Colonic mucosa (tissue), 4 donors: ENCODE measurements at regions not wholly inside any gene's neighbourhood (a gene's known extent, or its start where the extent isn't known, plus 50 kb on each side); places are given as distances from the start of the nearest gene placed in this dataset.

ENCODE experiments used
- DNase-seq: peaks from one replicate; pipeline ENCODE4 v3.0.0-alpha.2; 2020
- H3K27ac ChIP-seq: fragments of 200-600 bp; one replicate; pipeline ENCODE4 v1.8.0; 2021
- H3K27me3 ChIP-seq: fragments of 200-600 bp; one replicate; pipeline ENCODE4 v1.8.0; 2021
- H3K36me3 ChIP-seq: fragments of 200-600 bp; one replicate; pipeline ENCODE4 v1.8.0; 2021
- H3K4me1 ChIP-seq: fragments of 200-600 bp; one replicate; pipeline ENCODE4 v1.8.0; 2021; ENCODE audit warnings: mild to moderate bottlenecking
- H3K4me3 ChIP-seq: fragments of 200-600 bp; one replicate; pipeline ENCODE4 v1.8.0; 2021
- H3K9ac ChIP-seq, 2 donors: one replicate each; pipeline ENCODE4 v1.7.0; 2013; ENCODE audit warnings: control low read depth in 2 of 2, low read depth in 2 of 2, low read length in 2 of 2
- H3K9me3 ChIP-seq: fragments of 200-600 bp; one replicate; pipeline ENCODE4 v1.8.0; 2021
- intact Hi-C: fragments of 100-400 bp; cut with DNase I; formaldehyde crosslinking; loops from one replicate; pipeline ENCODE4 v1.14.1; 2022
- TF ChIP-seq, protein P1 (sequence below): fragments of 200-600 bp; IDR thresholded peaks from one replicate; pipeline ENCODE4 v1.8.0; 2022; ENCODE audit warnings: antibody characterized with exemption, mild to moderate bottlenecking
- donor health status: healthy.
- donor health status: DM: no; HTN: no; CAD: no.
- donor health status: DM: no; HTN: no; CAD: no.

DNA sequence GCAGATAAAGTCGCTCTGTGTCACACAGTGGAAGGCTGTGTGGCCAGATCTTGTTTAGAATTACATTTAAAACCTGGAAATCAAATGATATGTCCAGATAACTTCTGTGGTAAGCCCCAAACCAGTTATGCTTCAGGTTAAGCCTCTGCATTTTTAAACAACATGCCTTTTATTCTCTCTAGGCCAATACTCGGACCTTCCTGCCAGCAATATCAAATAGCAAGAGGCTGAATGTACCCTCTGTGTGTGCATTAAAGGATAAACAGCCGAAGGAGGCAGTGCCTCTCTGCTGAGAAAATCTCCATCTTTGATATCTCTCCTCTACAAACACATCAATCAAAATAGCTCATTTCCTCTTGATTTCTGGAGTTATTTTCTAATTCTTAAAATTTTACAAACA is 67.1 kb upstream of the TMEM260 start:
- H3K36me3 ChIP-seq: no peaks in the 10 kb centered on the region
- no peaks in the 10 kb centered on the region for H3K27me3 ChIP-seq
- H3K4me3 ChIP-seq: no peak overlapping the region
- TF ChIP-seq, protein P1, sequence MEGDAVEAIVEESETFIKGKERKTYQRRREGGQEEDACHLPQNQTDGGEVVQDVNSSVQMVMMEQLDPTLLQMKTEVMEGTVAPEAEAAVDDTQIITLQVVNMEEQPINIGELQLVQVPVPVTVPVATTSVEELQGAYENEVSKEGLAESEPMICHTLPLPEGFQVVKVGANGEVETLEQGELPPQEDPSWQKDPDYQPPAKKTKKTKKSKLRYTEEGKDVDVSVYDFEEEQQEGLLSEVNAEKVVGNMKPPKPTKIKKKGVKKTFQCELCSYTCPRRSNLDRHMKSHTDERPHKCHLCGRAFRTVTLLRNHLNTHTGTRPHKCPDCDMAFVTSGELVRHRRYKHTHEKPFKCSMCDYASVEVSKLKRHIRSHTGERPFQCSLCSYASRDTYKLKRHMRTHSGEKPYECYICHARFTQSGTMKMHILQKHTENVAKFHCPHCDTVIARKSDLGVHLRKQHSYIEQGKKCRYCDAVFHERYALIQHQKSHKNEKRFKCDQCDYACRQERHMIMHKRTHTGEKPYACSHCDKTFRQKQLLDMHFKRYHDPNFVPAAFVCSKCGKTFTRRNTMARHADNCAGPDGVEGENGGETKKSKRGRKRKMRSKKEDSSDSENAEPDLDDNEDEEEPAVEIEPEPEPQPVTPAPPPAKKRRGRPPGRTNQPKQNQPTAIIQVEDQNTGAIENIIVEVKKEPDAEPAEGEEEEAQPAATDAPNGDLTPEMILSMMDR: no peak
- H3K4me1 ChIP-seq: no peaks in the 10 kb centered on the region
- DNase-seq: no peak
- no peak overlapping the region for H3K27ac ChIP-seq
- intact Hi-C loops: no loop called here
- no peaks in the 10 kb centered on the region for H3K9me3 ChIP-seq
- H3K9ac ChIP-seq: no peak overlapping the region

DNA sequence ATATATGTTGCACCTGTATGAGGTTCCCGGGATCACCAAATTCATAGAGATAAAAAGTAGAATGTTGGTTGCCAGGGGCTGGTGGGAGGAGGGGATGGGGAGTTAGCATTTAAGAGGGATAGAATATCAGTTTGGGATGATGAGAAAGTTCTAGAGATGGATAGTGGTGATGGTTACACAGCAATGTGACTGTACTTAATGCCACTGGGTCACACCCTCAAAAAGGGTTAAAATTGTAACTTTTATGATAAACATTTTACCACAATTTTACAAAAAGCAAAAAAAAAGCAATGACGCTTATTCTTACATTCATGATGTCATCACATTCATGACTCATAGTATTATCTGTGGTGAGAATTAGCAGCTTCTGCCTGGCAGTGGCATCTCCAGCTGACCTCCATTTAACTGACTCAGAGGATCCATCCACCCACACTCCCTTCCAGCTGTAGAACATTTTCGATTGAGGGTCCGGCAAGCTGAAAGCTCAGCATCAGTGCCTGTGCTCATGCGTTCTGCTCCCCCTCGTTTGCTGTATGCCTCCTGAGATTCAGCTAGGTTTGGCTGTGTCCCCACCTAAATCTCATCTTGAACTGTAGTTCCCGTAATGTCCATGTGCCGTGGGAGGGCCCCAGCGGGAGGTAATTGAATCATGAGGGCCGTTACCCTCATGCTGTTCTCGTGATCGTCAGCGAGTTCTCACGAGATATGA is 64.8 kb upstream of the TMEM260 start:
- no peaks in the 10 kb centered on the region for H3K36me3 ChIP-seq
- intact Hi-C loops: no loop called here
- no peaks in the 10 kb centered on the region for H3K27me3 ChIP-seq
- TF ChIP-seq, protein P1: no peak
- no peaks in the 10 kb centered on the region for H3K9me3 ChIP-seq
- no peak overlapping the region for H3K27ac ChIP-seq
- DNase-seq: no peak
- H3K4me3 ChIP-seq: no peak overlapping the region
- H3K9ac ChIP-seq: no peak overlapping the region
- no peaks in the 10 kb centered on the region for H3K4me1 ChIP-seq

DNA sequence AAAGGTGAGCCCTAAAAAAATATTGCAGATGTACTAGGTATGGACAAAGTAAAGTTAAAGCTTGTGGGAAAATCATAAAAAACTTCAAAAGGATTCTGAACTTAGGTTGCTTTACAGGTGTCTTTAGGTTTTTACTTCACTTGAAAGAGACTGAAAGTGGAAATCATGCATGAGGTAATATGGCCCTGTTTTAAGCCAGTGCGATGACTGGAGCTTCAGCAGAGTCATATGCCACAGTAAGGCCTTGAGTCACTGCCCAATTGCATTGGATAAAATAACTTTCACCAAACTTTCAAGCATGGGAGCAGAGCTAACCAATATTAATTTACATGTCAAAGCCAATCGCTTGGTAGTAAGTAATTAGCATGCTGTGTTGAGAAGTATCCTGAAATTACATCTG is 63.9 kb upstream of the TMEM260 start:
- Histone ChIP-seq H3K27ac (no peak overlapping the region), H3K9ac (no peak overlapping the region), H3K4me1 (no peaks in the 10 kb centered on the region), H3K9me3 (no peaks in the 10 kb centered on the region), H3K27me3 (no peaks in the 10 kb centered on the region), H3K4me3 (no peak overlapping the region), H3K36me3 (no peaks in the 10 kb centered on the region)
- intact Hi-C loops: no loop called here
- DNase-seq: no peak
- TF ChIP-seq, protein P1: no peak

DNA sequence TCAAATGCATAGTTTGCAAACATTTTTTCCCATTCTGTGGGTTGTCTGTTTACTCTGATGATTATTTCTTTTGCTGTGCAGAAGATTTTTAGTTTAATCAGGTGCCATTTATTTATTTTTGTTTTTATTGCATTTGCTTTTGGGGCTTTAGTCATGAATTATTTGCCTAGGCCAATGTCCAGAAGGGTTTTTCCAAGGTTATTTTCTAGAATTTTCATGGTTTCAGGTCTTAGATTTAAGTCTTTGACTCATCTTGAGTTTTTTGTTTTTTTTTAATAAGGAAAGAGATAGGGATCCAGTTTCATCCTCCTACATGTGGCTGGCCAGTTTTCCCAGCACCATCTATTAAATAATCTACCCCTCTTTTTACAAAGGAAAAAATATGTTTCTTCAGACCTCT is 57.2 kb upstream of the TMEM260 start:
- Histone ChIP-seq H3K9me3 (no peaks in the 10 kb centered on the region), H3K27ac (no peak overlapping the region), H3K4me1 (no peaks in the 10 kb centered on the region), H3K36me3 (no peaks in the 10 kb centered on the region), H3K9ac (no peak overlapping the region), H3K27me3 (no peaks in the 10 kb centered on the region), H3K4me3 (no peak overlapping the region)
- intact Hi-C loops: no loop called here
- TF ChIP-seq, protein P1: no peak
- DNase-seq: no peak

DNA sequence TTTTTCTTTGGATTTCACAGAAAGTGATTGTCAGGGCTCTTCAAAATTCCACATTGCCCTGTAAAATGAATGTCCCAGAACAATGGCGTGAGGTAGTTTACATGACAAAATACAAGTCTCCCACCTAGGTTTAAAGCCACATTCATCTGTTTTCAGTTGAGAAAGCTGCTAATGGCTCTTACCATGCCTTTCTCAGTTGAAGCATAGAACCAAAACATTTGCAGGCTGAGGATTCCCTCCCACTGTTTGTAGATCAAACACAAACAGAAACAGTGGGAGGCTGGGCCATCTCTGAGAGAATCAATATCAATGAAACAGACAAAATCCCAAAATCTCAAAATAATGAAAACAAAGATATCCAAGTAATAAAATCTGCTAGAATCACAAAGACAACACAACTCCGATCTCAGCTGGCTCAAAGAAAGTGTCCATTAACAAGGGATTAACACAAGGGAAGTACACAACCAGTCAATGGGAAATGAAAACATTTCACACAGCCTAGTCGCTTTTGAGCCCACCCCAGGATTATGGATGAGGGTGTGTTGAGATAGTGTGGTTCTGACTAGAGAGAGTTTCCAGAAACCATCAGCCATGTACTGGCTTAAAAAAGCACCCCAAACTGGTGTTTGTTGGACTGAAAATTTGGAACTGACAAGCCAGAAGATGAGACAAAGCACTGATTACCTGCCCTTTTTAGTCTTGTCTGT is 54.5 kb upstream of the TMEM260 start:
- Histone ChIP-seq H3K9ac (no peak overlapping the region), H3K36me3 (no peaks in the 10 kb centered on the region), H3K4me3 (no peak overlapping the region), H3K27ac (no peak overlapping the region), H3K9me3 (no peaks in the 10 kb centered on the region), H3K27me3 (no peaks in the 10 kb centered on the region), H3K4me1 (no peaks in the 10 kb centered on the region)
- intact Hi-C loops: no loop called here
- TF ChIP-seq, protein P1: no peak
- DNase-seq: no peak
